ENCODE measurements at regions not wholly inside any gene's neighbourhood (a gene's known extent, or its start where the extent isn't known, plus 50 kb on each side); places are given as distances from the start of the nearest gene placed in this dataset.

DNA sequence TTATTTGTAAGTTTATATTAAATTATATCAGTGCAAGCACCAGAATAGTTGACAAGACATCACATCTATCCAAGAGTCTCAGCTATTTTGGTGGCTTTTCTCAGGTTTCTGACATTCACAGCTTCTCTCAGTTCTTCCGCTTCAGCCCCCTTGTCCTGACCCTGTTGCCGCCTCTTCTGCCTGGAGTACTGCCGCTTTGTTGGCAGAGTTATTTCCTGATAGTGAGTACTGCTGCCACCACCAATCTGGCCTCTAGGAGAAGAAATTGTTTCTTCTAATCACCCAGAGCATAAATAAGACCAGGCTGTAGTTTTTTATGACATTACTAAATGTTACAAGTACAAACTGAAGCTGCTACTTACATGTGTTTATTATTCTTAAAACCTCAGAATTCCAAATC is 470.1 kb downstream of the NSUN3 start:
- TF ChIP-seq, protein P1, sequence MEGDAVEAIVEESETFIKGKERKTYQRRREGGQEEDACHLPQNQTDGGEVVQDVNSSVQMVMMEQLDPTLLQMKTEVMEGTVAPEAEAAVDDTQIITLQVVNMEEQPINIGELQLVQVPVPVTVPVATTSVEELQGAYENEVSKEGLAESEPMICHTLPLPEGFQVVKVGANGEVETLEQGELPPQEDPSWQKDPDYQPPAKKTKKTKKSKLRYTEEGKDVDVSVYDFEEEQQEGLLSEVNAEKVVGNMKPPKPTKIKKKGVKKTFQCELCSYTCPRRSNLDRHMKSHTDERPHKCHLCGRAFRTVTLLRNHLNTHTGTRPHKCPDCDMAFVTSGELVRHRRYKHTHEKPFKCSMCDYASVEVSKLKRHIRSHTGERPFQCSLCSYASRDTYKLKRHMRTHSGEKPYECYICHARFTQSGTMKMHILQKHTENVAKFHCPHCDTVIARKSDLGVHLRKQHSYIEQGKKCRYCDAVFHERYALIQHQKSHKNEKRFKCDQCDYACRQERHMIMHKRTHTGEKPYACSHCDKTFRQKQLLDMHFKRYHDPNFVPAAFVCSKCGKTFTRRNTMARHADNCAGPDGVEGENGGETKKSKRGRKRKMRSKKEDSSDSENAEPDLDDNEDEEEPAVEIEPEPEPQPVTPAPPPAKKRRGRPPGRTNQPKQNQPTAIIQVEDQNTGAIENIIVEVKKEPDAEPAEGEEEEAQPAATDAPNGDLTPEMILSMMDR (IDR thresholded peaks at IDR 0.05): no peak
- TF ChIP-seq POLR2AphosphoS5 (IDR thresholded peaks at IDR 0.05) (no peak), POLR2A (IDR thresholded peaks at IDR 0.05) (no peak)

Data from stomach (tissue), 4 donors.